B cell (primary cell): ENCODE measurements at regions not wholly inside any gene's neighbourhood (a gene's known extent, or its start where the extent isn't known, plus 50 kb on each side); places are given as distances from the start of the nearest gene placed in this dataset.

Source experiments
- ATAC-seq: fragments of 200-7000 bp; cut with Tn5 transposase; one replicate; pipeline ENCODE4 v1.10.0; 2021; ENCODE audit warnings: low read depth, mild to moderate bottlenecking, moderate number of reproducible peaks, moderate library complexity
- CTCF ChIA-PET: fragments of 350-600 bp; sonication (Branson Sonifier 250); formaldehyde crosslinking; loops from one replicate; lab custom pipeline; 2021; ENCODE audit warnings: antibody characterized with exemption, inconsistent platforms; lab: Charles Lee
- POLR2A ChIA-PET: fragments of 350-600 bp; sonication (Branson Sonifier 250); formaldehyde crosslinking; loops from one replicate; lab custom pipeline; 2021; ENCODE audit warnings: antibody characterized with exemption; lab: Charles Lee
- DNase-seq: peaks from one replicate; pipeline ENCODE4 v3.0.0; 2013
- H2AFZ ChIP-seq: 2 replicates; pipeline ENCODE4 v1.6.1; 2012; ENCODE audit warnings: mild to moderate bottlenecking, low read depth, low read length; ENCODE audit not compliant: insufficient read depth, poor library complexity, severe bottlenecking
- H3K27ac ChIP-seq, 2 donors: 1 replicate in 1 of 2; 2 replicates in 1 of 2; pipeline ENCODE4 v1.5.1; 2012 to 2013; ENCODE audit warnings: low read length in 2 of 2, mild to moderate bottlenecking in 2 of 2, moderate library complexity in 1 of 2
- H3K27me3 ChIP-seq, 4 experiments: fragments of 200-600 bp in 1 of 4; sonication (generic) in 1 of 4; replicated peaks in 1 of 4; 1 replicate in 2 of 4; 2 replicates in 2 of 4; pipeline versions ENCODE4 v1.6.1 to v1.7.0; 2013 to 2016; ENCODE audit warnings: low read length in 3 of 4, mild to moderate bottlenecking in 2 of 4, mixed read lengths in 1 of 4, moderate library complexity in 1 of 4; ENCODE audit not compliant: insufficient read depth in 4 of 4, control insufficient read depth in 3 of 4; ENCODE audit errors: control extremely low read depth in 1 of 4
- H3K36me3 ChIP-seq, 2 experiments: replicated peaks in 1 of 2; 1 replicate in 1 of 2; 2 replicates in 1 of 2; pipeline versions ENCODE4 v1.6.1 to v1.7.1; 2013; ENCODE audit warnings: low read length in 1 of 2; ENCODE audit not compliant: insufficient read depth in 2 of 2, control insufficient read depth in 1 of 2; ENCODE audit errors: control extremely low read depth in 1 of 2, extremely low read depth in 1 of 2
- H3K4me1 ChIP-seq, 2 donors: fragments of 200-600 bp in 1 of 2; sonication (generic) in 1 of 2; 1 replicate in 1 of 2; 2 replicates in 1 of 2; pipeline versions ENCODE4 v1.5.1 to v1.6.1; 2013 to 2017; ENCODE audit warnings: low read length in 2 of 2; ENCODE audit not compliant: control insufficient read depth in 2 of 2, insufficient read depth in 2 of 2
- H3K4me2 ChIP-seq: replicated peaks from 2 replicates; pipeline ENCODE3; 2012; ENCODE audit warnings: mild to moderate bottlenecking, low read depth, low read length; ENCODE audit not compliant: poor library complexity, severe bottlenecking
- H3K4me3 ChIP-seq, 5 experiments: fragments of 200-600 bp in 1 of 5; sonication (generic) in 1 of 5; 1 replicate in 3 of 5; 2 replicates in 2 of 5; pipeline versions ENCODE4 v1.5.1 to v1.7.0; 2011 to 2016; ENCODE audit warnings: low read length in 4 of 5, mild to moderate bottlenecking in 4 of 5, low read depth in 2 of 5, control low read depth in 1 of 5, moderate library complexity in 1 of 5; ENCODE audit not compliant: insufficient read depth in 1 of 5; ENCODE audit errors: control extremely low read depth in 1 of 5, extremely low read depth in 1 of 5
- H3K79me2 ChIP-seq: fragments of 200-600 bp; sonication (generic); one replicate; pipeline ENCODE4 v1.6.0; 2016; ENCODE audit warnings: low read length; ENCODE audit not compliant: control insufficient read depth, insufficient read depth
- H3K9ac ChIP-seq: fragments of 200-600 bp; sonication (generic); 2 replicates; pipeline ENCODE4 v1.6.1; 2017; ENCODE audit warnings: mild to moderate bottlenecking, low read length, moderate library complexity
- H3K9me3 ChIP-seq, 3 donors: one replicate each; pipeline versions ENCODE4 v1.6.1 to v1.7.1; 2013; ENCODE audit warnings: low read length in 2 of 3; ENCODE audit not compliant: control insufficient read depth in 2 of 3, insufficient read depth in 1 of 3; ENCODE audit errors: control extremely low read depth in 1 of 3
- H4K20me1 ChIP-seq: 2 replicates; pipeline ENCODE4 v1.6.0; 2012; ENCODE audit warnings: mild to moderate bottlenecking, low read length; ENCODE audit not compliant: insufficient read depth, control insufficient read depth, poor library complexity, severe bottlenecking
- H3K27ac Mint-ChIP-seq: one replicate; pipeline ENCODE4 v1.8.0; 2021; ENCODE audit warnings: mixed read lengths
- H3K27me3 Mint-ChIP-seq: one replicate; pipeline ENCODE4 v1.8.0; 2021; ENCODE audit warnings: mixed read lengths
- H3K4me1 Mint-ChIP-seq: one replicate; pipeline ENCODE4 v1.8.0; 2021; ENCODE audit warnings: mixed read lengths
- H3K4me3 Mint-ChIP-seq: one replicate; pipeline ENCODE4 v1.8.0; 2021; ENCODE audit warnings: mixed read lengths
- H3K9me3 Mint-ChIP-seq: one replicate; pipeline ENCODE4 v1.8.0; 2022; ENCODE audit warnings: mixed read lengths; ENCODE audit not compliant: insufficient read depth
- EZH2 ChIP-seq: IDR thresholded peaks from 2 replicates; pipeline ENCODE4 v1.6.1; 2012; ENCODE audit warnings: borderline replicate concordance, low read depth, mild to moderate bottlenecking, moderate library complexity, low read length; ENCODE audit not compliant: insufficient read depth, poor library complexity, severe bottlenecking
- WGBS: methylation state at CpG from one replicate; pipeline ENCODE4 v1.1.5; 2013; ENCODE audit warnings: missing lambda C conversion rate; ENCODE audit not compliant: insufficient coverage; 5-methylcytosine and 5-hydroxymethylcytosine counted together
- intact Hi-C: fragments of 100-400 bp; cut with micrococcal nuclease; formaldehyde crosslinking; loops from one replicate; pipeline ENCODE4 v1.10.0; 2022
- TF ChIP-seq, protein P1 (sequence below): fragments of 200-600 bp; IDR thresholded peaks from one replicate; pipeline ENCODE4 v1.8.0; 2022; ENCODE audit warnings: antibody characterized with exemption, mild to moderate bottlenecking

DNA sequence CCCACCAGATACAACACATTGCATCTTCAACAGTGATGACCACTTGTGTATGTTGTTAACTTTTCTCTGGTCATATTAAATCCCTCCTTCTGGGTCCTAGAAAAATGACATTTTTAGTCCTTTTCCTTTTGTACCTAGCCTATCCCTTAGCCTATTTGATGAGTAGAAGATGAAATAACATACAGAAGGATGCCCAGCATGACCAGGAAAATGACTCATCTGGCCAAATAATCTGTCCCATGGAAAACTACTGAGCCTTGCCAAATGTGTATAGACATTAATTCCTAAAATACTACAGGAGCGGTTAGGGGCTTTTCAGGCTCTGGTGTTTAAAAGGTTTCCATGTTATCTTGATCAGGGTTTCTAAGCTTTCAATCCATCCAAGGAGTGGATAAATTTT lies 129.0 kb upstream of the KCNIP4 start:
- POLR2A ChIA-PET: no interaction called here
- Histone ChIP-seq H3K4me3 (no peak overlapping the region), H3K27ac (no peak overlapping the region), H3K36me3 (no peaks in the 10 kb centered on the region), H3K4me2 (no peak overlapping the region), H3K4me1 (no peaks in the 10 kb centered on the region), H2AFZ (no peak overlapping the region), H3K79me2 (no peaks in the 10 kb centered on the region), H3K27me3 (no peaks in the 10 kb centered on the region), H3K9ac (no peak overlapping the region), H4K20me1 (no peaks in the 10 kb centered on the region), H3K9me3 (peaks cover 0 to 7% (median 0%) of the 10 kb centered on the region in 3 donors)
- Mint-ChIP-seq H3K27me3 (no peaks in the 10 kb centered on the region), H3K4me1 (no peaks in the 10 kb centered on the region), H3K27ac (no peak overlapping the region), H3K9me3 (peaks cover 11% of the 10 kb centered on the region), H3K4me3 (no peak overlapping the region)
- TF ChIP-seq, protein P1, sequence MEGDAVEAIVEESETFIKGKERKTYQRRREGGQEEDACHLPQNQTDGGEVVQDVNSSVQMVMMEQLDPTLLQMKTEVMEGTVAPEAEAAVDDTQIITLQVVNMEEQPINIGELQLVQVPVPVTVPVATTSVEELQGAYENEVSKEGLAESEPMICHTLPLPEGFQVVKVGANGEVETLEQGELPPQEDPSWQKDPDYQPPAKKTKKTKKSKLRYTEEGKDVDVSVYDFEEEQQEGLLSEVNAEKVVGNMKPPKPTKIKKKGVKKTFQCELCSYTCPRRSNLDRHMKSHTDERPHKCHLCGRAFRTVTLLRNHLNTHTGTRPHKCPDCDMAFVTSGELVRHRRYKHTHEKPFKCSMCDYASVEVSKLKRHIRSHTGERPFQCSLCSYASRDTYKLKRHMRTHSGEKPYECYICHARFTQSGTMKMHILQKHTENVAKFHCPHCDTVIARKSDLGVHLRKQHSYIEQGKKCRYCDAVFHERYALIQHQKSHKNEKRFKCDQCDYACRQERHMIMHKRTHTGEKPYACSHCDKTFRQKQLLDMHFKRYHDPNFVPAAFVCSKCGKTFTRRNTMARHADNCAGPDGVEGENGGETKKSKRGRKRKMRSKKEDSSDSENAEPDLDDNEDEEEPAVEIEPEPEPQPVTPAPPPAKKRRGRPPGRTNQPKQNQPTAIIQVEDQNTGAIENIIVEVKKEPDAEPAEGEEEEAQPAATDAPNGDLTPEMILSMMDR: no peak
- no peak for TF ChIP-seq EZH2
- CTCF ChIA-PET: no interaction called here
- no CpG with 5 or more reads among the region's 1 CpG for WGBS
- intact Hi-C loops: no loop called here
- no peak for DNase-seq
- ATAC-seq: no peak

DNA sequence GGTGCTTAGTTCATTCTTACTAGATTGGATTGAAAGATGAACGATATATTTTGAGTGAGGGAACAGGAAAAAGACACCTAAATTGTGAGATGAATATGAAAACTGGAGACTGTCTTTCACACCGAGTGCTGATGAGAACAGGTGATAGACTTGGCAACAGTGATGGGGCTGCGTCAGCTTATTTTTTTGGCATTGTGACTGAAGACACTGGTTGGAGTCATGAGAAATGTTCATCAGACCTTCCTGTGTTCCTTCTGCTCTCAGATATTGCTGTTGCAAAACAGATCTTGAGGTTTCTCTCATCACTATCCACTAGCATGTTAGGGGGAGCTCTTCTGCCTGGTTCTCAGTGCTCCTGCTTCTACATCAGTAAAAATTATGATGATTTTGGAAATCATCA lies 124.2 kb upstream of the KCNIP4 start:
- Histone ChIP-seq H3K27me3 (no peaks in the 10 kb centered on the region), H3K9ac (no peak overlapping the region), H3K27ac (no peak overlapping the region), H3K4me2 (no peak overlapping the region), H3K4me3 (no peak overlapping the region), H3K36me3 (no peaks in the 10 kb centered on the region), H4K20me1 (no peaks in the 10 kb centered on the region), H3K79me2 (no peaks in the 10 kb centered on the region), H2AFZ (no peak overlapping the region), H3K4me1 (no peaks in the 10 kb centered on the region), H3K9me3 (peaks cover 0 to 4% (median 0%) of the 10 kb centered on the region in 3 donors)
- WGBS: 87% methylated on average over 2 of the region's 3 CpGs
- H3K4me3 Mint-ChIP-seq: no peak overlapping the region
- CTCF ChIA-PET: no interaction called here
- H3K9me3 Mint-ChIP-seq: peaks cover 6% of the 10 kb centered on the region
- ATAC-seq: no peak
- no peak overlapping the region for H3K27ac Mint-ChIP-seq
- DNase-seq: no peak
- no peaks in the 10 kb centered on the region for H3K4me1 Mint-ChIP-seq
- POLR2A ChIA-PET: no interaction called here
- intact Hi-C loops: no loop called here
- no peaks in the 10 kb centered on the region for H3K27me3 Mint-ChIP-seq
- TF ChIP-seq, protein P1: no peak
- TF ChIP-seq EZH2: no peak
